H9 (cell line): ENCODE measurements at regions not wholly inside any gene's neighbourhood (a gene's known extent, or its start where the extent isn't known, plus 50 kb on each side); places are given as distances from the start of the nearest gene placed in this dataset.
A peak's percentile ranks its signal among the peaks of the same experiment; 100 is the strongest.

Source experiments
- DNase-seq: peaks from one replicate; pipeline ENCODE4 v3.0.0-alpha.2; 2017
- H2AFZ ChIP-seq: one replicate; pipeline ENCODE4 v1.6.1; 2013; ENCODE audit warnings: mild to moderate bottlenecking, low read length, control low read depth, moderate library complexity
- H2AK5ac ChIP-seq: 2 replicates; pipeline ENCODE4 v1.6.1; 2013; ENCODE audit warnings: low read length, control low read depth, mixed read lengths; ENCODE audit not compliant: insufficient read length
- H2BK120ac ChIP-seq: one replicate; pipeline ENCODE4 v1.6.1; 2013; ENCODE audit warnings: low read depth, mild to moderate bottlenecking, low read length, control low read depth, inconsistent platforms; ENCODE audit not compliant: poor library complexity, severe bottlenecking
- H2BK12ac ChIP-seq: 2 replicates; pipeline ENCODE4 v1.6.1; 2013; ENCODE audit warnings: low read length, control low read depth, mixed read lengths, low read depth; ENCODE audit not compliant: insufficient read length
- H2BK15ac ChIP-seq: 2 replicates; pipeline ENCODE4 v1.6.1; 2013; ENCODE audit warnings: low read depth, low read length, control low read depth
- H2BK20ac ChIP-seq: one replicate; pipeline ENCODE4 v1.6.1; 2013; ENCODE audit warnings: low read depth, mild to moderate bottlenecking, low read length, control low read depth, inconsistent platforms; ENCODE audit not compliant: poor library complexity, severe bottlenecking
- H2BK5ac ChIP-seq: 2 replicates; pipeline ENCODE4 v1.6.1; 2013; ENCODE audit warnings: low read length, control low read depth, mixed read lengths; ENCODE audit not compliant: insufficient read length
- H3K14ac ChIP-seq: 2 replicates; pipeline ENCODE4 v1.6.1; 2013; ENCODE audit warnings: low read length, control low read depth; ENCODE audit not compliant: insufficient read depth
- H3K18ac ChIP-seq: 2 replicates; pipeline ENCODE4 v1.6.1; 2013; ENCODE audit warnings: low read depth, mild to moderate bottlenecking, mixed read lengths, low read length, control low read depth; ENCODE audit not compliant: insufficient read length
- H3K23ac ChIP-seq: 2 replicates; pipeline ENCODE4 v1.6.1; 2013; ENCODE audit warnings: low read length, control low read depth, mixed read lengths, low read depth; ENCODE audit not compliant: insufficient read length
- H3K23me2 ChIP-seq: 2 replicates; pipeline ENCODE4 v1.6.1; 2013; ENCODE audit warnings: low read depth, mild to moderate bottlenecking, mixed read lengths, low read length, control low read depth; ENCODE audit not compliant: insufficient read length, poor library complexity, severe bottlenecking
- H3K27ac ChIP-seq: 2 replicates; pipeline ENCODE4 v1.5.1; 2013; ENCODE audit warnings: low read length, control low read depth, mixed read lengths, low read depth; ENCODE audit not compliant: insufficient read length
- H3K27me3 ChIP-seq: 2 replicates; pipeline ENCODE4 v1.6.1; 2013; ENCODE audit warnings: low read length, control low read depth, inconsistent platforms; ENCODE audit not compliant: insufficient read depth
- H3K4ac ChIP-seq: 2 replicates; pipeline ENCODE4 v1.6.1; 2013; ENCODE audit warnings: low read depth, mild to moderate bottlenecking, control low read depth, inconsistent platforms, low read length, moderate library complexity
- H3K4me1 ChIP-seq: 2 replicates; pipeline ENCODE4 v1.6.1; 2013; ENCODE audit warnings: low read length, control low read depth, inconsistent platforms; ENCODE audit not compliant: insufficient read depth
- H3K4me2 ChIP-seq: 2 replicates; pipeline ENCODE4 v1.6.1; 2013; ENCODE audit warnings: low read length, control low read depth, mixed read lengths; ENCODE audit not compliant: insufficient read length, insufficient read depth
- H3K56ac ChIP-seq: 2 replicates; pipeline ENCODE4 v1.6.1; 2013; ENCODE audit warnings: low read depth, mild to moderate bottlenecking, mixed read lengths, low read length, control low read depth; ENCODE audit not compliant: insufficient read length
- H3K79me1 ChIP-seq: 2 replicates; pipeline ENCODE4 v1.6.1; 2013; ENCODE audit warnings: low read depth, mild to moderate bottlenecking, moderate library complexity, low read length, control low read depth, inconsistent platforms; ENCODE audit not compliant: insufficient read depth, poor library complexity, severe bottlenecking
- H3K79me2 ChIP-seq: 2 replicates; pipeline ENCODE4 v1.6.1; 2013; ENCODE audit warnings: low read length, control low read depth, inconsistent platforms; ENCODE audit not compliant: insufficient read depth
- H3K9ac ChIP-seq: 2 replicates; pipeline ENCODE4 v1.6.1; 2013; ENCODE audit warnings: low read length, control low read depth, mixed read lengths; ENCODE audit not compliant: insufficient read length; ENCODE audit errors: extremely low read depth
- H3K9me3 ChIP-seq: one replicate; pipeline ENCODE4 v1.6.1; 2013; ENCODE audit warnings: low read depth, low read length, inconsistent platforms; ENCODE audit not compliant: control insufficient read depth
- H3T11ph ChIP-seq: one replicate; pipeline ENCODE4 v1.6.1; 2013; ENCODE audit warnings: mild to moderate bottlenecking, low read length, control low read depth, inconsistent platforms
- H4K20me1 ChIP-seq: one replicate; pipeline ENCODE4 v1.6.1; 2013; ENCODE audit not compliant: control insufficient read depth, insufficient read length, insufficient read depth
- H4K5ac ChIP-seq: 2 replicates; pipeline ENCODE4 v1.6.1; 2013; ENCODE audit warnings: low read depth, mild to moderate bottlenecking, mixed read lengths, low read length, control low read depth; ENCODE audit not compliant: insufficient read length
- H4K8ac ChIP-seq: replicated peaks from 2 replicates; pipeline ENCODE4 v1.6.1; 2013; ENCODE audit warnings: low read length, control low read depth, mixed read lengths, low read depth; ENCODE audit not compliant: insufficient read length
- H4K91ac ChIP-seq: 2 replicates; pipeline ENCODE4 v1.6.1; 2013; ENCODE audit warnings: low read depth, mild to moderate bottlenecking, moderate library complexity, mixed read lengths, low read length, control low read depth; ENCODE audit not compliant: insufficient read length
- H3K27ac Mint-ChIP-seq, 3 experiments: 2 replicates in 2 of 3; 3 replicates in 1 of 3; pipeline ENCODE4 v1.8.0; 2020 to 2021; ENCODE audit warnings: mixed read lengths in 3 of 3, mild to moderate bottlenecking in 1 of 3, moderate library complexity in 1 of 3
- H3K27me3 Mint-ChIP-seq: 2 replicates; pipeline ENCODE4 v1.8.0; 2021; ENCODE audit warnings: low read depth, mild to moderate bottlenecking, moderate library complexity, mixed read lengths
- H3K36me3 Mint-ChIP-seq, 3 experiments: 2 replicates in 2 of 3; 3 replicates in 1 of 3; pipeline ENCODE4 v1.8.0; 2020 to 2021; ENCODE audit warnings: low read depth in 3 of 3, mixed read lengths in 3 of 3; ENCODE audit not compliant: insufficient read depth in 1 of 3
- H3K4me1 Mint-ChIP-seq, 2 experiments: 2 replicates each; pipeline ENCODE4 v1.8.0; 2020; ENCODE audit warnings: mixed read lengths in 2 of 2
- H3K4me3 Mint-ChIP-seq, 2 experiments: 2 replicates in 1 of 2; 3 replicates in 1 of 2; pipeline ENCODE4 v1.8.0; 2020 to 2021; ENCODE audit warnings: mild to moderate bottlenecking in 2 of 2, mixed read lengths in 2 of 2, moderate library complexity in 1 of 2
- H3K9me3 Mint-ChIP-seq, 2 experiments: 2 replicates in 1 of 2; 3 replicates in 1 of 2; pipeline ENCODE4 v1.8.0; 2020; ENCODE audit warnings: mild to moderate bottlenecking in 2 of 2, mixed read lengths in 2 of 2, moderate library complexity in 1 of 2
- WGBS: extraction: QIAGEN DNeasy Blood & Tissue Kit; methylation state at CpG from one replicate; pipeline ENCODE4 v1.1.7; 2013; ENCODE audit warnings: missing lambda C conversion rate, low lambda C conversion rate, mixed read lengths; ENCODE audit not compliant: insufficient read length; ENCODE audit errors: extremely low coverage; 5-methylcytosine and 5-hydroxymethylcytosine counted together
- TF ChIP-seq, protein P1 (sequence below): fragments of 200-600 bp; sonication (generic); conservative IDR thresholded peaks from 3 replicates; pipeline ENCODE4 v1.8.0; 2021; ENCODE audit warnings: antibody characterized with exemption, mild to moderate bottlenecking

DNA sequence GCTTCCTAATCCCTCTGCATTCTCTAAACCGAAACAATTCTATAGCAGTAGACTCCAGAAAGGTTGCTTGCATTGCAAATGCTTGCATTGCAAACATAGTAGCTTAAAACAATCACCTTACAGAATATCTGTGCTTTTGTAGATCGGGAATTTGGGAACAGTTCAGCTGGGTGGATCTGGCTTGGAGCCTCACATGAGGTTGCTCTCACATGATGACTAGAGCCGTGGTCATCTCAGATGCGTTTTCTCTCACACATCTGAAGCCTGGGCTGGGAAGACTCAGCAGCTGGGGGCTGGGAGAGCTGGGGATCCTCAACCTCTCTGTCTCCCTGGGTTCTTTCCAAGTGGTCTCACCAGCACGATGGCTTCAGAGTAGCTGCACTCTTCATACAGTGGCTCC, 127.8 kb downstream of the MSX2 start:
- no peaks in the 10 kb centered on the region for H3K27me3 ChIP-seq
- no peak overlapping the region for H2BK12ac ChIP-seq
- peaks cover 0 to 5% (median 0%) of the 10 kb centered on the region in 3 experiments; a peak in 1 of 7 replicates for H3K36me3 Mint-ChIP-seq

More for the DNA sequence above, 127.8 kb downstream of the MSX2 start:
- Histone ChIP-seq H3K56ac (no peak overlapping the region), H2BK15ac (no peak overlapping the region), H2AFZ (no peak overlapping the region), H4K8ac (no peak overlapping the region), H3K4me2 (no peak overlapping the region), H3K9me3 (no peaks in the 10 kb centered on the region), H2BK20ac (no peak overlapping the region), H3K23me2 (no peaks in the 10 kb centered on the region), H3T11ph (no peak overlapping the region), H3K9ac (no peak overlapping the region), H3K4me1 (no peaks in the 10 kb centered on the region), H3K4ac (no peak overlapping the region), H3K79me2 (no peaks in the 10 kb centered on the region), H3K18ac (no peak overlapping the region), H3K23ac (no peak overlapping the region), H2BK5ac (no peak overlapping the region), H2BK120ac (no peak overlapping the region), H3K14ac (0 out of 2 replicates have a peak overlapping the region, but pooled peaks have one; percentile 29), H3K79me1 (no peaks in the 10 kb centered on the region), H2AK5ac (no peak overlapping the region), H4K91ac (peak overlapping the region; percentile 27), H3K27ac (no peak overlapping the region), H4K20me1 (no peaks in the 10 kb centered on the region), H4K5ac (no peak overlapping the region)
- Mint-ChIP-seq H3K4me3 (no peak overlapping the region), H3K27me3 (peaks cover 2% of the 10 kb centered on the region; the same call in 1 of the 2 replicates), H3K27ac (no peak overlapping the region; a peak in 1 of 7 replicates), H3K9me3 (peaks cover 0 to 5% of the 10 kb centered on the region in 2 experiments; a peak in 2 of 5 replicates), H3K4me1 (peaks cover 5% of the 10 kb centered on the region in 2 experiments)
- WGBS: no CpG with 5 or more reads among the region's 5 CpGs
- TF ChIP-seq, protein P1, sequence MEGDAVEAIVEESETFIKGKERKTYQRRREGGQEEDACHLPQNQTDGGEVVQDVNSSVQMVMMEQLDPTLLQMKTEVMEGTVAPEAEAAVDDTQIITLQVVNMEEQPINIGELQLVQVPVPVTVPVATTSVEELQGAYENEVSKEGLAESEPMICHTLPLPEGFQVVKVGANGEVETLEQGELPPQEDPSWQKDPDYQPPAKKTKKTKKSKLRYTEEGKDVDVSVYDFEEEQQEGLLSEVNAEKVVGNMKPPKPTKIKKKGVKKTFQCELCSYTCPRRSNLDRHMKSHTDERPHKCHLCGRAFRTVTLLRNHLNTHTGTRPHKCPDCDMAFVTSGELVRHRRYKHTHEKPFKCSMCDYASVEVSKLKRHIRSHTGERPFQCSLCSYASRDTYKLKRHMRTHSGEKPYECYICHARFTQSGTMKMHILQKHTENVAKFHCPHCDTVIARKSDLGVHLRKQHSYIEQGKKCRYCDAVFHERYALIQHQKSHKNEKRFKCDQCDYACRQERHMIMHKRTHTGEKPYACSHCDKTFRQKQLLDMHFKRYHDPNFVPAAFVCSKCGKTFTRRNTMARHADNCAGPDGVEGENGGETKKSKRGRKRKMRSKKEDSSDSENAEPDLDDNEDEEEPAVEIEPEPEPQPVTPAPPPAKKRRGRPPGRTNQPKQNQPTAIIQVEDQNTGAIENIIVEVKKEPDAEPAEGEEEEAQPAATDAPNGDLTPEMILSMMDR: no peak
- DNase-seq: no peak
